GM12864 (cell line): ENCODE measurements at regions not wholly inside any gene's neighbourhood (a gene's known extent, or its start where the extent isn't known, plus 50 kb on each side); places are given as distances from the start of the nearest gene placed in this dataset.

Experiments used
- DNase-seq: peaks from one replicate; pipeline ENCODE4 v3.0.0-alpha.2; 2011; ENCODE audit warnings: low read depth
- H3K4me3 ChIP-seq: 2 replicates; pipeline ENCODE4 v1.5.1; 2011; ENCODE audit warnings: mild to moderate bottlenecking, low read depth, low read length, control low read depth
- TF ChIP-seq, protein P1 (sequence below): IDR thresholded peaks from 2 replicates; pipeline ENCODE4 v1.5.1; 2011; ENCODE audit warnings: low read depth, mild to moderate bottlenecking, moderate library complexity, low read length, control low read depth, inconsistent platforms; ENCODE audit errors: missing control alignments

DNA sequence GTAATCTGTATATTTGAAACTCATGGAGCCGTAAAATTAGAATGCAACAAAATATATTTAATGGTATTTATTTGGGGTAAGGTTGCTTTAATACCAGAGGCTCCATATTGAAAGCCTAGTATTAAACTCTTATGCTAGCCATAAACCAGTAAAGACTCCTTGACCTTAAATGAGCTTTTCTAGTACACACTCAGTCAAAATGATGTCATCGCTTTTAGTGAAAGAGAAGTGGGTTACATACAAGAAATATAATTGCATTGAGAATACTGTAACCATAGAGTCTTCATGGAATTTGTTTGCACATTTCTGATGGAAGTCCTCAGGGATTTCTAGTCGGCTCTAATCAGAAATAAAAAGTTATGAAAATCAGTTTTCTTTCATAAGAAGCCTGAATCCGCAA, 757.6 kb downstream of the GBE1 start:
- no peak overlapping the region for H3K4me3 ChIP-seq
- TF ChIP-seq, protein P1, sequence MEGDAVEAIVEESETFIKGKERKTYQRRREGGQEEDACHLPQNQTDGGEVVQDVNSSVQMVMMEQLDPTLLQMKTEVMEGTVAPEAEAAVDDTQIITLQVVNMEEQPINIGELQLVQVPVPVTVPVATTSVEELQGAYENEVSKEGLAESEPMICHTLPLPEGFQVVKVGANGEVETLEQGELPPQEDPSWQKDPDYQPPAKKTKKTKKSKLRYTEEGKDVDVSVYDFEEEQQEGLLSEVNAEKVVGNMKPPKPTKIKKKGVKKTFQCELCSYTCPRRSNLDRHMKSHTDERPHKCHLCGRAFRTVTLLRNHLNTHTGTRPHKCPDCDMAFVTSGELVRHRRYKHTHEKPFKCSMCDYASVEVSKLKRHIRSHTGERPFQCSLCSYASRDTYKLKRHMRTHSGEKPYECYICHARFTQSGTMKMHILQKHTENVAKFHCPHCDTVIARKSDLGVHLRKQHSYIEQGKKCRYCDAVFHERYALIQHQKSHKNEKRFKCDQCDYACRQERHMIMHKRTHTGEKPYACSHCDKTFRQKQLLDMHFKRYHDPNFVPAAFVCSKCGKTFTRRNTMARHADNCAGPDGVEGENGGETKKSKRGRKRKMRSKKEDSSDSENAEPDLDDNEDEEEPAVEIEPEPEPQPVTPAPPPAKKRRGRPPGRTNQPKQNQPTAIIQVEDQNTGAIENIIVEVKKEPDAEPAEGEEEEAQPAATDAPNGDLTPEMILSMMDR: no peak
- DNase-seq: no peak

DNA sequence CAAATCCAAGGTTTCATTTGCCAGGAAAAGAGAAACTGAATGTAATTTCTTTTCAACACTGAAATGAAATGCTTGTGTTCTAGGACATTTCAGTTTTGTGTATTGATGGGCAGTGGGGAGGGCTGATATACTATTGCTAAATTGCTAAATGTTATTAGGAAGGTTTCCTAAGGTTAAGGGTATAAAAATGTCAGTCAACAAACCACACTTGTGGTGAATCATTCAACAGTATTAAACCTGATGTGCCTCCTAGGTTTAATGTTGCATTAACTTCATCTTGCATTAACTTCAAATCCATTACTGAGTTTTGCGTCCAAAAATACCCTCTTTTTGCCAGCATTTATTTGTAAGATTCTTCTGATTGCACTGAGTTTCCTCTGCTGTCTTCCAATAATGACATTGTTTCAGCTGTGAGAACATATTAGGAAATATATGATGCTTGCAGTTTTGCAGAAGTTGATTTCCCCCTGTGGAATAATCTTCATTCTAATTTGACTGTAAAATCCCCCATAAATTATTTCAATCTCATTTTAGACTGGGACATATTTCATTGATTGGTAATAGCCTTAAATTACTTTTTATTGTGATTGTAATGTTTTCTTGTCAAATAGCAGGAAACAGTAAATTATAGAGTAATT, 758.3 kb downstream of the GBE1 start:
- TF ChIP-seq, protein P1: no peak
- H3K4me3 ChIP-seq: no peak overlapping the region
- no peak for DNase-seq

DNA sequence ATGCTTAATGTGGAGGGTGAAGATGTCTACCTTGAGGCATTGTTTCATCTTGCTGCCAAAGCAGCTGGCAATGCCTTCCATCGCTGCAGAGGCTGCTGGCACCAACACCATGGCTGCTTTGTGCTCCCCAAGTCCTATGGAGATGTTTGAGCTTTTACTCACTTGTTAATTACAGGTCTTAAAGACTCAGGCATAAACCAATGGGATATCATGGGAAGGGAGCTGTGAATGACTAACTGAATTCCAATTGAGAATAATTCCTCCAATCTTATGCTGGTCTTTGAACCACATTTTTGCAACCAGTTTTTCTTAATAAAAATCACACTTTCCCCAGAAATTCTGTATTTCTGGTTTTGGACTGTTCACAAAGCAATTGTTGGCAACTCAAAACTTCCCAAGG, 762.0 kb downstream of the GBE1 start:
- no peak overlapping the region for H3K4me3 ChIP-seq
- no peak for DNase-seq
- TF ChIP-seq, protein P1: no peak

DNA sequence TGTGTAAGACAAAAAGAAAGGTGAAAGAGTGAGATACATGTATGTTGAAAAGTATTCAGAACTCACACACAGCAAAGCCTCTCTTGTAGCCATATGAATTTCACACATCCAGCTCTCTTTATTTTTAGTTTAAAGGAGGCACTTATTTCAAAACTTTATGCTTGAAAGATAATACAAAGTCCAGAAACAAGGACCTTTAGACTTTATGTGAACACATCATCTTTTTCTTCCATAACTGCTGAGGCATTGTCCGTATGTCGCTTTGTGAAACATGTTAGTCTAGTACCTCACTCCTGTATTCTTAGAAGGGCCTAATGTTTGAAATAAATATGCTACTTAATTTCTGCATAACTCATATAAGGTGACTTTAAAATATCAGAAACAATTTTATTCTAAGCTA, 763.4 kb downstream of the GBE1 start:
- H3K4me3 ChIP-seq: no peak overlapping the region
- DNase-seq: no peak
- TF ChIP-seq, protein P1: no peak

DNA sequence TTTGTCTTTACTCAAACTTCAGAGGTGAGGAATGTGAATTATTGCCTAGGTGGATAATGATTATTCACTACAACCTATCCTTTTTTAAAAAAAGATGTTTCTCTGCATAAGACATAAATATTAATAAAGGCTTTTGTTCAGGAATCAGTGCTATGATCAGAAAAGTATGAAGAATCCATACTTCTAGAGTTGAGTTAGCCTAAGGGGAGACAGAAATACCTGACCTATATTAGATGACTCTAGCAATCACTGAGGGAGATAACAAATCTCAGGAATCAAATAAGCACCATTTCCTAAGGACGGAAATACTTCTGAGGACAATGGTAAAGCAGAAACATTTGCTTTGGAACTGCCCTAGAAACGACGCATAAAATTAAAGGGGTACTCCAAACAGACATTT, 763.8 kb downstream of the GBE1 start:
- TF ChIP-seq, protein P1: no peak
- no peak for DNase-seq
- no peak overlapping the region for H3K4me3 ChIP-seq

DNA sequence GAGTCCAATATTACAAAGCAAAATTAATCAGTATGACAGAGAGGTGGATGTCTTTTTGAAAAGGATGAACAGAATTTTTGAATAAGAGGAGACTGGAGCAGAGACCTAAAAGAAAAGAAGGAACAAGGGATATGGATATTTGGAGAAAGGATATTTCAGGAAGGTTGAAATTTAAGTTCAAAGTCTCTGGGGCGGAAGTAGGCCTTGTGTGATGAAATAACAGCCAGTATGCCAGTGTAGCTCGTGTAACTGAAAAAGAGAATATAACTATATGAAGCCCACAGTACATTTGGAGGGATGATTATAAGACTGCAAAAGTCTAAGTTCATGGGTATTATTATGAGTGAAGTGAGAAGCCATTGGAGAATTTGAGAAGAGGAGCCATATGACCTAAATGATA, 766.7 kb downstream of the GBE1 start:
- TF ChIP-seq, protein P1: no peak
- no peak overlapping the region for H3K4me3 ChIP-seq
- no peak for DNase-seq

DNA sequence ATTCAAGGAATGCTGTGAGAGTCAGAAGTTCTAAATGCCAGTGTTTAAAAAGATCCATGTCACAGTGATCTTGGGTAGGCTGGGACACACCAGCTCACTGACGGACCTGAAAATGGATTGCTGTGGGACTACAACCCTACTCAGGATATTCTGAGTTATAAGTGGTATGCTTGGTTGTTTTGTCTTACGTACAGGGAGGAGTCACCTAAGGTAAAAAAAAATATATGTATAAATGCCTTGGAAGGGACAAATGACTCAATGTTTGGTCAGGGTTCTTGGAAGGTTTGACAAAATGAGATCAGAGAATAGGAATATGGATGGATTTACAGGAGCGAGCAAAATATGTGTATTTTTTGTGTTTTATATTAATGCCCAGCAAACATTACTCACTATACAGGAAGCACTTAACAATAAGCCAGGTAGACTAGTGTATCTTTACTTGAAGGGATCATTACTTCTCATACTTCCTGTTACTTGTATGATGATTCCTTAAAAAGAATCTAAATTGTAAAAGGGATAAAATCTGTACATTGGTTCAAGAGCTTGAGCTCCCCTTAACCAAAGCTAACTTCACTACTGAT, 767.3 kb downstream of the GBE1 start:
- no peak for DNase-seq
- TF ChIP-seq, protein P1: no peak
- H3K4me3 ChIP-seq: no peak overlapping the region
